Astrocyte (in vitro differentiated cells and primary cell): ENCODE measurements at regions not wholly inside any gene's neighbourhood (a gene's known extent, or its start where the extent isn't known, plus 50 kb on each side); places are given as distances from the start of the nearest gene placed in this dataset.

ENCODE experiments used
- DNase-seq: peaks from one replicate; pipeline ENCODE4 v3.0.0-alpha.2; 2010; ENCODE audit warnings: low read depth
- FAIRE-seq: peaks from 2 replicates; lab custom pipeline; 2011; peaks lifted over from hg19 to GRCh38; lab: Jason Lieb, UNC
- H2AFZ ChIP-seq: 2 replicates; pipeline ENCODE4 v1.6.0; 2012; ENCODE audit warnings: low read depth, low read length, inconsistent platforms
- H3K27ac ChIP-seq: 2 replicates; pipeline ENCODE4 v1.5.1; 2011; ENCODE audit warnings: low read depth, low read length, inconsistent platforms
- H3K27me3 ChIP-seq: 2 replicates; pipeline ENCODE4 v1.6.0; 2011; ENCODE audit warnings: low read length, inconsistent platforms; ENCODE audit not compliant: insufficient read depth
- H3K36me3 ChIP-seq: 2 replicates; pipeline ENCODE4 v1.5.1; 2011; ENCODE audit warnings: low read length, inconsistent platforms; ENCODE audit not compliant: insufficient read depth
- H3K4me1 ChIP-seq: 2 replicates; pipeline ENCODE4 v1.5.1; 2011; ENCODE audit warnings: low read length, inconsistent platforms; ENCODE audit not compliant: insufficient read depth
- H3K4me2 ChIP-seq: 2 replicates; pipeline ENCODE4 v1.6.0; 2012; ENCODE audit warnings: low read length, inconsistent platforms
- H3K4me3 ChIP-seq: 2 replicates; pipeline ENCODE4 v1.5.1; 2011; ENCODE audit warnings: low read depth, mild to moderate bottlenecking, low read length, inconsistent platforms; ENCODE audit not compliant: insufficient read depth
- H3K79me2 ChIP-seq: 2 replicates; pipeline ENCODE4 v1.6.0; 2012; ENCODE audit warnings: mild to moderate bottlenecking, low read length, inconsistent platforms; ENCODE audit not compliant: insufficient read depth
- H3K9ac ChIP-seq: 2 replicates; pipeline ENCODE4 v1.6.0; 2012; ENCODE audit warnings: mild to moderate bottlenecking, low read length, inconsistent platforms
- H3K9me3 ChIP-seq: 2 replicates; pipeline ENCODE4 v1.5.1; 2012; ENCODE audit warnings: low read depth, mild to moderate bottlenecking, low read length, inconsistent platforms; ENCODE audit not compliant: insufficient read depth
- H4K20me1 ChIP-seq: 2 replicates; pipeline ENCODE4 v1.6.0; 2012; ENCODE audit warnings: low read length, inconsistent platforms; ENCODE audit not compliant: insufficient read depth
- H3K27ac Mint-ChIP-seq: one replicate; pipeline ENCODE4 v1.8.0; 2021; ENCODE audit warnings: mild to moderate bottlenecking, mixed read lengths; ENCODE audit not compliant: unreplicated experiment
- H3K27me3 Mint-ChIP-seq: one replicate; pipeline ENCODE4 v1.8.0; 2021; ENCODE audit warnings: low read depth, mixed read lengths; ENCODE audit not compliant: unreplicated experiment
- H3K36me3 Mint-ChIP-seq: one replicate; pipeline ENCODE4 v1.8.0; 2021; ENCODE audit warnings: low read depth, mixed read lengths; ENCODE audit not compliant: unreplicated experiment
- H3K4me1 Mint-ChIP-seq: one replicate; pipeline ENCODE4 v1.8.0; 2021; ENCODE audit warnings: low read depth, mixed read lengths; ENCODE audit not compliant: unreplicated experiment
- H3K4me3 Mint-ChIP-seq: one replicate; pipeline ENCODE4 v1.8.0; 2021; ENCODE audit warnings: mild to moderate bottlenecking, moderate library complexity, mixed read lengths; ENCODE audit not compliant: unreplicated experiment
- H3K9me3 Mint-ChIP-seq: one replicate; pipeline ENCODE4 v1.8.0; 2021; ENCODE audit warnings: mild to moderate bottlenecking, mixed read lengths; ENCODE audit not compliant: unreplicated experiment
- CTCF ChIP-seq: IDR thresholded peaks from 2 replicates; pipeline ENCODE4 v1.5.1; 2011; ENCODE audit warnings: low read depth, mild to moderate bottlenecking, inconsistent platforms, low read length, moderate library complexity; ENCODE audit not compliant: insufficient read depth
- EZH2 ChIP-seq: IDR thresholded peaks from 2 replicates; pipeline ENCODE4 v1.6.1; 2012; ENCODE audit warnings: mild to moderate bottlenecking, low read length, inconsistent platforms; ENCODE audit not compliant: insufficient read depth

- Histone ChIP-seq H3K27ac (no peak overlapping the region), H3K4me3 (no peak overlapping the region), H2AFZ (no peak overlapping the region), H3K9ac (no peak overlapping the region), H3K4me2 (no peak overlapping the region), H3K36me3 (no peaks in the 10 kb centered on the region), H3K27me3 (no peaks in the 10 kb centered on the region), H3K9me3 (no peaks in the 10 kb centered on the region), H3K4me1 (no peaks in the 10 kb centered on the region), H3K79me2 (no peaks in the 10 kb centered on the region), H4K20me1 (no peaks in the 10 kb centered on the region)
- peaks cover 9% of the 10 kb centered on the region for H3K27me3 Mint-ChIP-seq
- H3K36me3 Mint-ChIP-seq = no peaks in the 10 kb centered on the region
- no peaks in the 10 kb centered on the region for H3K4me1 Mint-ChIP-seq
- H3K27ac Mint-ChIP-seq = no peak overlapping the region
- no peak for DNase-seq
- H3K4me3 Mint-ChIP-seq = no peak overlapping the region
- peaks cover 6% of the 10 kb centered on the region for H3K9me3 Mint-ChIP-seq
- TF ChIP-seq CTCF (no peak), EZH2 (no peak)
- no peak for FAIRE-seq
Observed at GRCh38 chr4:72924814-72925213, 144.7 kb downstream of the COX18 start.

- H3K4me1 ChIP-seq = no peaks in the 10 kb centered on the region
- no peak overlapping the region for H3K4me2 ChIP-seq
- H3K27me3 ChIP-seq = no peaks in the 10 kb centered on the region
- Mint-ChIP-seq H3K27me3 (no peaks in the 10 kb centered on the region), H3K36me3 (no peaks in the 10 kb centered on the region), H3K27ac (no peak overlapping the region), H3K9me3 (no peaks in the 10 kb centered on the region), H3K4me1 (no peaks in the 10 kb centered on the region), H3K4me3 (no peak overlapping the region)
- no peaks in the 10 kb centered on the region for H4K20me1 ChIP-seq
- H3K36me3 ChIP-seq = no peaks in the 10 kb centered on the region
- no peaks in the 10 kb centered on the region for H3K9me3 ChIP-seq
- H3K79me2 ChIP-seq = no peaks in the 10 kb centered on the region
- H2AFZ ChIP-seq = no peak overlapping the region
- no peak overlapping the region for H3K9ac ChIP-seq
- H3K27ac ChIP-seq = no peak overlapping the region
- no peak overlapping the region for H3K4me3 ChIP-seq
- FAIRE-seq (no peak), DNase-seq (no peak)
- TF ChIP-seq EZH2 (no peak), CTCF (no peak)
Observed at GRCh38 chr4:72919937-72920336, 149.6 kb downstream of the COX18 start.

- Histone ChIP-seq H3K36me3 (no peaks in the 10 kb centered on the region), H3K4me3 (no peak overlapping the region), H3K27me3 (no peaks in the 10 kb centered on the region), H4K20me1 (no peaks in the 10 kb centered on the region), H3K27ac (no peak overlapping the region), H3K4me1 (no peaks in the 10 kb centered on the region), H2AFZ (no peak overlapping the region), H3K9ac (no peak overlapping the region), H3K9me3 (no peaks in the 10 kb centered on the region), H3K79me2 (no peaks in the 10 kb centered on the region), H3K4me2 (no peak overlapping the region)
- Mint-ChIP-seq H3K27me3 (no peaks in the 10 kb centered on the region), H3K27ac (no peak overlapping the region), H3K4me1 (no peaks in the 10 kb centered on the region), H3K4me3 (no peak overlapping the region), H3K36me3 (no peaks in the 10 kb centered on the region), H3K9me3 (peaks cover 2% of the 10 kb centered on the region)
- TF ChIP-seq EZH2 = no peak
- TF ChIP-seq CTCF = no peak
- no peak for DNase-seq
- FAIRE-seq = no peak
Observed at GRCh38 chr4:72919464-72919863, 150.1 kb downstream of the COX18 start.
